NCI-H2029 (cell line): ENCODE measurements at regions not wholly inside any gene's neighbourhood (a gene's known extent, or its start where the extent isn't known, plus 50 kb on each side); places are given as distances from the start of the nearest gene placed in this dataset.
"Not testable (repeated sequence)": the region's sequence is repeated elsewhere in the genome, so short reads cannot be mapped to it uniquely, and the experiment has no call there.

Experiments used
- DNase-seq: peaks from one replicate; lab custom pipeline; 2025; lab: John Stamatoyannopoulos, UW

- no peak for DNase-seq
Measured at GRCh38 chr12:131573631-131574394, 137.1 kb upstream of the SFSWAP start.

GRCh38 chr12:131574395-131574771, 136.5 kb upstream of the SFSWAP start:
- no peak for DNase-seq

GRCh38 chr12:131575371-131575770, 135.5 kb upstream of the SFSWAP start:
- no peak for DNase-seq

GRCh38 chr12:131576734-131577133, 134.2 kb upstream of the SFSWAP start:
- DNase-seq = not testable (repeated sequence)

GRCh38 chr12:131577766-131578165, 133.1 kb upstream of the SFSWAP start:
- DNase-seq = no peak

- no peak for DNase-seq
Measured at GRCh38 chr12:131578828-131579470, 131.9 kb upstream of the SFSWAP start.

- DNase-seq = no peak
Measured at GRCh38 chr12:131583090-131583712, 127.7 kb upstream of the SFSWAP start.

GRCh38 chr12:131586269-131586668, 124.6 kb upstream of the SFSWAP start:
- DNase-seq = no peak

GRCh38 chr12:131586761-131587160, 124.1 kb upstream of the SFSWAP start:
- DNase-seq = no peak

GRCh38 chr12:131587565-131587964, 123.3 kb upstream of the SFSWAP start:
- no peak for DNase-seq

- DNase-seq = no peak
Measured at GRCh38 chr12:131589221-131589897, 121.5 kb upstream of the SFSWAP start.

GRCh38 chr12:131589966-131590365, 120.9 kb upstream of the SFSWAP start:
- DNase-seq = no peak

GRCh38 chr12:131591136-131591535, 119.8 kb upstream of the SFSWAP start:
- DNase-seq = no peak

- no peak for DNase-seq
Measured at GRCh38 chr12:131591714-131592709, 118.9 kb upstream of the SFSWAP start.

- DNase-seq = no peak
Measured at GRCh38 chr12:131592972-131593371, 117.9 kb upstream of the SFSWAP start.

GRCh38 chr12:131593406-131593805, 117.5 kb upstream of the SFSWAP start:
- no peak for DNase-seq

- no peak for DNase-seq
Measured at GRCh38 chr12:131596115-131596514, 114.8 kb upstream of the SFSWAP start.

GRCh38 chr12:131597333-131597732, 113.6 kb upstream of the SFSWAP start:
- DNase-seq = no peak

GRCh38 chr12:131598717-131599116, 112.2 kb upstream of the SFSWAP start:
- no peak for DNase-seq

GRCh38 chr12:131599190-131600159, 111.4 kb upstream of the SFSWAP start:
- DNase-seq = no peak
